Hematopoietic multipotent progenitor cell treated with erythropoietin and hydrocortisone succinate and interleukin-3 and kit ligand, for 8 days (in vitro differentiated cells): ENCODE measurements at regions not wholly inside any gene's neighbourhood (a gene's known extent, or its start where the extent isn't known, plus 50 kb on each side); places are given as distances from the start of the nearest gene placed in this dataset.
"Not testable (repeated sequence)": the region's sequence is repeated elsewhere in the genome, so short reads cannot be mapped to it uniquely, and the experiment has no call there.

Source experiments
- DNase-seq: peaks from one replicate; pipeline ENCODE4 v3.0.0-alpha.2; 2015

DNA sequence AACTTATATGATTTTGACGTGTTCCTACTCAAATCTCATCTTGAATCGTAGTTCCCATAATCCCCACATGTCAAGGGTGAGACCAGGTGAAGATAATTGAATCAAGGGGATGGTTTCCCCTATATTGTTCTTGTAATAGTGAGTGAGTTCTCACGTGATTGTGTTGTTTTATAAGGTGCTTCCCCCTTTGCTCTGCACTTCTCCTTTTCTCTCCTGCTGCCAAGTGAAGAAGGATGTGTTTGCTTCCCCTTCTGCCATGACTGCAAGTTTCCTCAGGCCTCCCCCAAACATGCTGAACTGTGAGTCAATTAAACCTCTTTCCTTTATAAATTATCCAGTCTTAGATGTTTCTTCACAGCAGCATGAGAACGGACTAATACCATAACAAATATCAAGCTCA is 83.2 kb downstream of the MANEA start:
- DNase-seq: no peak

GRCh38 chr6:95670011-95670463 is 92.7 kb downstream of the MANEA start:
- no peak for DNase-seq

- no peak for DNase-seq
These were observed 98.8 kb downstream of the MANEA start for GRCh38 chr6:95676011-95676628.

GRCh38 chr6:95679981-95680380 is 102.6 kb downstream of the MANEA start:
- no peak for DNase-seq

DNA sequence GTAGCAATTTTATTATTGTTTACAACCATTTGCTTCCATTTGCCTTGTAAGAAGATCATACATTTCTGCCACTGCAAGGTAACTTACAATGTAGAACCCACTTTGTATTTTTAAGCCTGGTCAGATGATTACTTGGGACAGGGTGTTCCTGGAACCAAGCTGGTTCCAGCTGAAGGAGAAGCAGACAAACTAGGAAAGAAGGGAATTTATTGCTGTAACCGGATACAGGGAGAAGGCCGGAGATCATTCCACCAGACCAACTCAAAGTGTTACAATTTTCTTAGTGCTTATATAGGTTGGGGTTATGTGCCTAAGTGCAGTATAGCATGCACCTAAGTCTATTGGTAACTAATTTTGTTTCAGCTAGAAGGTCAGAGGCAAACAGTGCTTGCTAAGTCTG is 104.4 kb downstream of the MANEA start:
- DNase-seq: no peak

- no peak for DNase-seq
These were observed 105.1 kb downstream of the MANEA start for GRCh38 chr6:95682476-95682875.

GRCh38 chr6:95685822-95686221 is 108.5 kb downstream of the MANEA start:
- DNase-seq: no peak

DNA sequence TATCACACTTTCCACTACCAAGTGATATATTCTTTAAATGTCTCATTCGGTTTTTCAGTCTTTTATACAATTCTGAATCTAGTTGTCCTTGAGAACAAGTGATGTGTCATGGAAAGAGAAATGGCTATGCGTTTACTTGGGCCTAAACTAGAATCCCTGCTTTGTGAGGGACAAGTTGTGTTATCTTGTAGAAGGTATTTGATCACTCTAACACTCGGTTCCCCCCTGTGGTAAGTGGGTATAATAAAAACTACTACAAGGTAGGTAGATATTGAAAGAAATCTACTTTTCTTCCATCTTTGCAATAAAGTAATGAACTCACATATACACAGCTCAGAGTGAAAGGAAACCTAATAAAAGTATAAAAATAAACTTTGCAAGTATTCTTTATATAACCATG is 108.9 kb downstream of the MANEA start:
- peak; percentile 3 for DNase-seq

- no peak for DNase-seq
These were observed 109.6 kb downstream of the MANEA start for GRCh38 chr6:95686895-95687294.

- DNase-seq: no peak
These were observed 110.5 kb downstream of the MANEA start for GRCh38 chr6:95687839-95688238.

DNA sequence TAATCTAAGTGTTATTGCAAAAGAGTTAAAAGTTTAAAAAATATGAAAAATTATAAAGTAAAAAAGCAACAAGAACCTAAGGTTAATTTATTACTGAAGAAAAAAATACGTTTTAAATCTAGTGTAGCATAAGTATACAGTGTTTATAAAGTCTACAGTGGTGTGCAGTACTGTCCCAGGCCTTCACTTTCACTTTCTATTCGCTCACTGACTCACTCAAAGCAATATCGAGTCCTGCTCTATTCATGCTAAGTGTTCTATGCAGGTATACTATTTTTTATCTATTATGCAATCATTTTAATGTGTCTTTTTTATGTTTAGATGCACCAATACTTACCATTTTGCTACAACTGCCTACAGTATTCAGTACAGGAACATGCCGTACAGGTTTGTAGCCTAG is 113.0 kb downstream of the MANEA start:
- DNase-seq: no peak

DNA sequence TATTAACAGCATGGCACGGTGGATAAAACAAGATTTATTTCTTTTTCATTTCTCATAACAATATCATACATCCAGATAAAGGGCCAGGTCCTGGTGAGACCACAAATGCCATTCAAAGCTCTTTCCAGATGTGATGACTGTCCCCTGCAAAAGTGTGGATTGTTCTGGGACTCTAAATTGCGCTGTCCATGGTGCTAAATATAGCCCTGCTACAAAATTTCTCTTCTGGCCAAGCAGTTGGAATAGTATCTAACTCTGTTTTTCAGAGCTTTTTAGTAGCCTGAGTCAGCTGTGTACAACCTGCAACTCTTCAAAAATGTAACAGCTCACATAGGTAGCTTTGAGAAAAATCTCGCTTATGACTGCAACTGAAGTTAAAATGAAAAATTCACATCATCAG is 115.8 kb downstream of the MANEA start:
- DNase-seq: no peak

DNA sequence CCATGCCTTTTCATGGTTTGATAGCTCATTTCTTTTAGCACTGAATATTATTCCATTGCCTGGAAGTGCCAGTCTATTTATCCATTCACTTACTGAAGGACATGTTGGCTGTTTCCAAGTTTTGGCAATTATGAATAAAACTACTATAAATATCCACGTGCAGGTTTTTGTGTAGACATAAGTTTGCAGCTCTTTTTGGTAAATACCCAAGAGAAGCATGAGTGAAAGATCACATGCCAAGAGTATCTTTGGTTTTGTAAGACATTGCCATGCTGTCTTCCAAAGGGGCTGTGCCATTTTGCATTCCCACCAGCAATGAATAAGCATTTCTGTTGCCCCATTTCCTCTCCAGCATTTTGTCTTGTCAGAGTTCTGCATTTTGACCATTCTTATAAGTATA is 120.9 kb downstream of the MANEA start:
- DNase-seq: no peak

GRCh38 chr6:95723638-95724037 is 146.3 kb downstream of the MANEA start:
- no peak for DNase-seq

- DNase-seq: no peak
These were observed 148.0 kb downstream of the MANEA start for GRCh38 chr6:95725344-95725743.

DNA sequence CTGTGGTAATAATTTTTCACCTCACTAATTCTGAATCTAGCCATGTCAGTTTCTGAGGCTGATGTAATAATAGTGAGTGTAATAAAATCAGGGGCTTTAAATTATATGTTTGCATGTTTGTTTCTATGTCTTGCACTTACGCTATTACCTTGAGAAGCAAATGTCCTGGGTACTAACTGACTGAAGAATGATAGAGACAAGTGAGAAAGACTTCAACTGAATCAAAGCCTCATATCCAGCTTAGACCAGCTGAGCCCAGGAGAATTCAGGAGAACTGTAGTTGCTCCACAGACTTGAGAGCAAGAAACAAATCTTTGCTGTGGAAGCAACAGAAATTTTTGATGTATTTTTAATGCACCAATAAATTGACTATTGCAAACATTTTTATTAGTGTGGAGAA is 162.8 kb downstream of the MANEA start:
- DNase-seq: no peak

DNA sequence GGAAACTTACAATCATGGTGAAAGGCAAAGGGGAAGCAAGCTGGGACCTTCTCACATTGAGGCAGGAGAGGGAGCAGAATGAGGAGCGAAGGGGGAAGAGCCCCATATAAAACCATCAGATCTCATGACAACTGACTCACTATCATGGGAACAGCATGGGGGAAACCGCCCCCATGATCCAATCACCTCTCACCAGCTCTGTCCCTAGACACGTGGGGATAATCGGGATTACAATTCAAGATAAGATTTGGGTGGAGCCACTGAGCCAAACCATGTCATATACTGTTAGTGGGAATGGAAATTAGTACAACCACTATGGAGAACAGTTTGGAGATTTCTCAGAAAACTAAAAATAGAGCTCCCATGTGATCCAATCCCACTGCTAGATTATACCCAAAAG is 163.7 kb downstream of the MANEA start:
- DNase-seq: no peak

GRCh38 chr6:95742767-95743289 is 165.5 kb downstream of the MANEA start:
- no peak for DNase-seq

GRCh38 chr6:95743591-95743990 is 166.3 kb downstream of the MANEA start:
- DNase-seq: no peak

DNA sequence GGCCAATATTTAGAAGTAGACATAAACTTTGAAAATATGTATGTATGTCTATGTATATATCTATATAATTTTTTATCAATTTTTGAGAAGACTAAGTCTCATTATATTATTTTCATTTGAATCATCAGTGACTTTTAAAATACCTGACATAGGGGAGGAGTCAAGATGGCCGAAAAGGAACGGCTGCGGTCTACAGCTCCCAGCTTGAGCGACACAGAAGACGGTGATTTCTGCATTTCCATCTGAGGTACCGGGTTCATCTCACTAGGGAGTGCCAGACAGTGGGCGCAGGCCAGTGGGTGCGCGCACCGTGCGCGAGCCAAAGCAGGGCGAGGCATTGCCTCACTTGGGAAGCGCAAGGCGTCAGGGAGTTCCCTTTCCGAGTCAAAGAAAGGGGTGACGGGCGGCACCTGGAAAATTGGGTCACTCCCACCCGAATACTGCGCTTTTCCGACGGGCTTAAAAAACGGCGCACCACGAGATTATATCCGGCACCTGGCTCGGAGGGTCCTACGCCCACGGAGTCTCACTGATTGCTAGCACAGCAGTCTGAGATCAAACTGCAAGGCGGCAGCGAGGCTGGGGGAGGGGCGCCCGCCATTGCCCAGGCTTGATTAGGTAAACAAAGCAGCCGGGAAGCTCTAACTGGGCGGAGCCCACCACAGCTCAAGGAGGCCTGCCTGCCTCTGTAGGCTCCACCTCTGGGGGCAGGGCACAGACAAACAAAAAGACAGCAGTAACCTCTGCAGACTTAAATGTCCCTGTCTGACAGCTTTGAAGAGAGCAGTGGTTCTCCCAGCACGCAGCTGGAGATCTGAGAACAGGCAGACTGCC is 181.1 kb downstream of the MANEA start:
- DNase-seq: not testable (repeated sequence)

GRCh38 chr6:95767897-95768463 is 190.6 kb downstream of the MANEA start:
- no peak for DNase-seq

DNA sequence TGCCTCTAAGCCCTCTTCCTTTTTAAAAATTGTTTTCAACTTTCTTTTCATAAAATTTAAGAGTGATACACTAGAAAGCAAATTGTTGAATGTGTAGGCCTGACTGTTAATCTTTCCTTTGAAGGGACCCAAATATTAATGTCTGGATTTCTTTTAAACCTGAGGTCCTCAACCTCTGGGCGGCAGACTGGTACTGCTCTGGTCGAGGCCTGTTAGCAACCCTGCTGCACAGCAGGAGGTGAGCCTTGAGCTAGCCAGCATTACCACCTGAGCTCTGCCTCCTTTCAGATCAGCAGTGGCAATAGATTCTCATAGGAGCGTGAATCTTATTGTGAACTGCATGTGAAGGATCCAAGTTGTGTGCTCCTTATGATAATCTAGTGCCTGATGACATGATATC is 191.2 kb downstream of the MANEA start:
- no peak for DNase-seq

DNA sequence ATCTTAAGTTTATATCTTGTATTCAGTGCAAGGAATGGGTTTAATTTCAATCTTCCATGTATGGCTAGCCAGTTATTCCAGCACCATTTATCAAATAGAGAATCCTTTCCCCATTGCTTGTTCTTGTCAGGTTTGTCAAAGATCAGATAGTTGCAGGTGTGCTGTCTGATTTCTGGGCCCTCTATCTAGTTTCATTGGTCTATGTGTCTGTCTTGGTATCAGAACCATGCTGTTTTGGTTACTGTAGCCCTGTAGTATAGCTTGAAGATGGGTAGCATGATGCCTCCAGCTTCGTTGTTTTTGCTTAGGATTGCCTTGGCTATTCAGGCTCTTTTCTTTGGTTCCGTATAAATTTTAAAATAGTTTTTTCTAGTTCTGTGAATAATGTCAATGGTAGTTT is 200.0 kb downstream of the MANEA start:
- DNase-seq: no peak

- no peak for DNase-seq
These were observed 202.7 kb downstream of the MANEA start for GRCh38 chr6:95780037-95780436.
